Activated CD4-positive, alpha-beta T cell treated with anti-CD3 and anti-CD28 coated beads for 36 hours (primary cell): ENCODE measurements at regions not wholly inside any gene's neighbourhood (a gene's known extent, or its start where the extent isn't known, plus 50 kb on each side); places are given as distances from the start of the nearest gene placed in this dataset.

ENCODE experiments used
- ATAC-seq: fragments of 200-7000 bp; cut with Tn5 transposase; one replicate; pipeline ENCODE4 v1.10.0; 2021; ENCODE audit warnings: mild to moderate bottlenecking, moderate library complexity
- CTCF ChIA-PET: fragments of 350-600 bp; sonication (Branson Sonifier 250); formaldehyde crosslinking; loops from one replicate; lab custom pipeline; 2021; ENCODE audit warnings: antibody characterized with exemption; lab: Charles Lee
- POLR2A ChIA-PET: fragments of 350-600 bp; sonication (Branson Sonifier 250); formaldehyde crosslinking; loops from one replicate; lab custom pipeline; 2021; ENCODE audit warnings: antibody characterized with exemption, inconsistent platforms; lab: Charles Lee
- DNase-seq: peaks from one replicate; pipeline ENCODE4 v3.0.0-alpha.2; 2020
- H3K27ac Mint-ChIP-seq: one replicate; pipeline ENCODE4 v1.8.0; 2021; ENCODE audit warnings: mixed read lengths
- H3K27me3 Mint-ChIP-seq: one replicate; pipeline ENCODE4 v1.8.0; 2021; ENCODE audit warnings: mixed read lengths
- H3K36me3 Mint-ChIP-seq: one replicate; pipeline ENCODE4 v1.8.0; 2021; ENCODE audit warnings: low read depth, mixed read lengths
- H3K4me1 Mint-ChIP-seq: one replicate; pipeline ENCODE4 v1.8.0; 2021; ENCODE audit warnings: mixed read lengths
- H3K4me3 Mint-ChIP-seq: one replicate; pipeline ENCODE4 v1.8.0; 2021; ENCODE audit warnings: mild to moderate bottlenecking, moderate library complexity, mixed read lengths
- H3K9me3 Mint-ChIP-seq: one replicate; pipeline ENCODE4 v1.8.0; 2021; ENCODE audit warnings: low read depth, mixed read lengths
- intact Hi-C, 2 experiments: fragments of 100-400 bp; cut with DNase I in 1 of 2; cut with micrococcal nuclease in 1 of 2; formaldehyde crosslinking; loops; one replicate each; pipeline versions ENCODE4 v1.14.2 to v1.15.1; 2022 to 2024; cut with DNase I, micrococcal nuclease

- Mint-ChIP-seq H3K4me3 (no peak overlapping the region), H3K27me3 (peaks cover 5% of the 10 kb centered on the region), H3K27ac (no peak overlapping the region), H3K9me3 (no peaks in the 10 kb centered on the region), H3K36me3 (no peaks in the 10 kb centered on the region), H3K4me1 (peaks cover 13% of the 10 kb centered on the region)
- ATAC-seq: no peak
- no peak for DNase-seq
- intact Hi-C loops: no loop called here
- POLR2A ChIA-PET: no interaction called here
- CTCF ChIA-PET: no interaction called here
Observed at GRCh38 chr6:21404577-21404976, 189.0 kb upstream of the SOX4 start.

- Mint-ChIP-seq H3K4me3 (no peak overlapping the region), H3K27me3 (peaks cover 4% of the 10 kb centered on the region), H3K4me1 (peaks cover 13% of the 10 kb centered on the region), H3K36me3 (no peaks in the 10 kb centered on the region), H3K27ac (no peak overlapping the region), H3K9me3 (peaks cover 2% of the 10 kb centered on the region)
- DNase-seq (no peak), ATAC-seq (no peak)
- CTCF ChIA-PET: no interaction called here
- intact Hi-C loops: no loop called here
- POLR2A ChIA-PET: no interaction called here
Observed at GRCh38 chr6:21406316-21406715, 187.2 kb upstream of the SOX4 start.

- H3K4me1 Mint-ChIP-seq: no peaks in the 10 kb centered on the region
- CTCF ChIA-PET: no interaction called here
- H3K27ac Mint-ChIP-seq: no peak overlapping the region
- intact Hi-C loops: no loop called here
- no peak for ATAC-seq
- no peak for DNase-seq
- H3K4me3 Mint-ChIP-seq: no peak overlapping the region
- peaks cover 4% of the 10 kb centered on the region for H3K27me3 Mint-ChIP-seq
- peaks cover 2% of the 10 kb centered on the region for H3K9me3 Mint-ChIP-seq
- POLR2A ChIA-PET: no interaction called here
- H3K36me3 Mint-ChIP-seq: no peaks in the 10 kb centered on the region
Observed at GRCh38 chr6:21409231-21409630, 184.3 kb upstream of the SOX4 start.

- ChIA-PET POLR2A (no interaction called here), CTCF (no interaction called here)
- DNase-seq (no peak), ATAC-seq (no peak)
- no peak overlapping the region for H3K27ac Mint-ChIP-seq
- H3K27me3 Mint-ChIP-seq: peaks cover 2% of the 10 kb centered on the region
- no peak overlapping the region for H3K4me3 Mint-ChIP-seq
- intact Hi-C loops: no loop called here
- peaks cover 2% of the 10 kb centered on the region for H3K9me3 Mint-ChIP-seq
- H3K36me3 Mint-ChIP-seq: no peaks in the 10 kb centered on the region
- H3K4me1 Mint-ChIP-seq: no peaks in the 10 kb centered on the region
Observed at GRCh38 chr6:21413428-21413827, 180.1 kb upstream of the SOX4 start.

- intact Hi-C loops: no loop called here
- Mint-ChIP-seq H3K27ac (no peak overlapping the region), H3K4me3 (no peak overlapping the region), H3K9me3 (peaks cover 2% of the 10 kb centered on the region), H3K4me1 (no peaks in the 10 kb centered on the region), H3K36me3 (no peaks in the 10 kb centered on the region), H3K27me3 (peaks cover 2% of the 10 kb centered on the region)
- CTCF ChIA-PET: no interaction called here
- DNase-seq: no peak
- no peak for ATAC-seq
- POLR2A ChIA-PET: no interaction called here
Observed at GRCh38 chr6:21414065-21414464, 179.5 kb upstream of the SOX4 start.

GRCh38 chr6:21420146-21420878 lies 173.2 kb upstream of the SOX4 start:
- no peaks in the 10 kb centered on the region for H3K36me3 Mint-ChIP-seq
- H3K27me3 Mint-ChIP-seq: peaks cover 2% of the 10 kb centered on the region
- H3K4me1 Mint-ChIP-seq: no peaks in the 10 kb centered on the region
- no peak overlapping the region for H3K4me3 Mint-ChIP-seq
- H3K9me3 Mint-ChIP-seq: no peaks in the 10 kb centered on the region
- CTCF ChIA-PET: no interaction called here
- DNase-seq (no peak), ATAC-seq (no peak)
- POLR2A ChIA-PET: interaction anchor here (0.5 kb wide), 1 partner anchor 177 kb away, joined by 4 read pairs; no protein-coding TSS in a partner anchor
- H3K27ac Mint-ChIP-seq: no peak overlapping the region
- intact Hi-C loops: no loop called here

GRCh38 chr6:21420926-21421325 lies 172.6 kb upstream of the SOX4 start:
- ATAC-seq (no peak), DNase-seq (no peak)
- ChIA-PET CTCF (no interaction called here), POLR2A (interaction anchor here (0.5 kb wide), 1 partner anchor 178 kb away, joined by 4 read pairs; no protein-coding TSS in a partner anchor)
- no peak overlapping the region for H3K27ac Mint-ChIP-seq
- H3K4me1 Mint-ChIP-seq: no peaks in the 10 kb centered on the region
- H3K27me3 Mint-ChIP-seq: peaks cover 2% of the 10 kb centered on the region
- no peaks in the 10 kb centered on the region for H3K9me3 Mint-ChIP-seq
- intact Hi-C loops: no loop called here
- H3K36me3 Mint-ChIP-seq: no peaks in the 10 kb centered on the region
- no peak overlapping the region for H3K4me3 Mint-ChIP-seq

- ATAC-seq (no peak), DNase-seq (no peak)
- no peaks in the 10 kb centered on the region for H3K4me1 Mint-ChIP-seq
- no peak overlapping the region for H3K27ac Mint-ChIP-seq
- intact Hi-C loops: no loop called here
- ChIA-PET POLR2A (no interaction called here), CTCF (interaction anchor here (0.6 kb wide), 1 partner anchor 301 kb away, joined by 3 read pairs; no protein-coding TSS in a partner anchor)
- no peaks in the 10 kb centered on the region for H3K36me3 Mint-ChIP-seq
- H3K9me3 Mint-ChIP-seq: no peaks in the 10 kb centered on the region
- H3K27me3 Mint-ChIP-seq: no peaks in the 10 kb centered on the region
- H3K4me3 Mint-ChIP-seq: no peak overlapping the region
Observed at GRCh38 chr6:21423106-21423854, 170.3 kb upstream of the SOX4 start.

- ATAC-seq (no peak), DNase-seq (no peak)
- no peak overlapping the region for H3K27ac Mint-ChIP-seq
- ChIA-PET CTCF (no interaction called here), POLR2A (no interaction called here)
- no peaks in the 10 kb centered on the region for H3K9me3 Mint-ChIP-seq
- peaks cover 11% of the 10 kb centered on the region for H3K27me3 Mint-ChIP-seq
- no peaks in the 10 kb centered on the region for H3K36me3 Mint-ChIP-seq
- H3K4me3 Mint-ChIP-seq: no peak overlapping the region
- no peaks in the 10 kb centered on the region for H3K4me1 Mint-ChIP-seq
- intact Hi-C loops: no loop called here
Observed at GRCh38 chr6:21426841-21427490, 166.6 kb upstream of the SOX4 start.

GRCh38 chr6:21429291-21429690 lies 164.3 kb upstream of the SOX4 start:
- H3K4me3 Mint-ChIP-seq: no peak overlapping the region
- no peaks in the 10 kb centered on the region for H3K4me1 Mint-ChIP-seq
- no peak for DNase-seq
- no peak overlapping the region for H3K27ac Mint-ChIP-seq
- ChIA-PET CTCF (no interaction called here), POLR2A (no interaction called here)
- H3K9me3 Mint-ChIP-seq: no peaks in the 10 kb centered on the region
- H3K36me3 Mint-ChIP-seq: no peaks in the 10 kb centered on the region
- H3K27me3 Mint-ChIP-seq: peaks cover 13% of the 10 kb centered on the region
- no peak for ATAC-seq
- intact Hi-C loops: no loop called here

GRCh38 chr6:21431526-21431925 lies 162.0 kb upstream of the SOX4 start:
- DNase-seq (no peak), ATAC-seq (no peak)
- Mint-ChIP-seq H3K4me3 (no peak overlapping the region), H3K27ac (no peak overlapping the region), H3K36me3 (no peaks in the 10 kb centered on the region), H3K4me1 (no peaks in the 10 kb centered on the region), H3K9me3 (no peaks in the 10 kb centered on the region), H3K27me3 (peaks cover 14% of the 10 kb centered on the region)
- intact Hi-C loops: loop anchor here in 1 of 2 experiments (10.0 kb wide), 3 partner anchors 153 to 633 kb away; no protein-coding TSS in a partner anchor
- POLR2A ChIA-PET: no interaction called here
- CTCF ChIA-PET: interaction anchor here (0.5 kb wide), 1 partner anchor 1075 kb away, joined by 3 read pairs; no protein-coding TSS in a partner anchor
